DMS114 treated with DMSO at 0.1 percent for 48 hours (cell line): ENCODE measurements at regions not wholly inside any gene's neighbourhood (a gene's known extent, or its start where the extent isn't known, plus 50 kb on each side); places are given as distances from the start of the nearest gene placed in this dataset.

ENCODE experiments used
- DNase-seq: peaks from one replicate; lab custom pipeline; 2025; ENCODE audit not compliant: unreplicated experiment; lab: John Stamatoyannopoulos, UW

- no peak for DNase-seq
Measured at GRCh38 chr3:124591699-124592098, 138.6 kb upstream of the UMPS start.

GRCh38 chr3:124592658-124593441, 137.4 kb upstream of the UMPS start:
- no peak for DNase-seq

- no peak for DNase-seq
Measured at GRCh38 chr3:124593442-124593829, 136.8 kb upstream of the UMPS start.

GRCh38 chr3:124594581-124594980, 135.7 kb upstream of the UMPS start:
- no peak for DNase-seq

- no peak for DNase-seq
Measured at GRCh38 chr3:124597273-124597672, 133.0 kb upstream of the UMPS start.

- DNase-seq = no peak
Measured at GRCh38 chr3:124597979-124598378, 132.3 kb upstream of the UMPS start.

GRCh38 chr3:124599147-124599765, 131.0 kb upstream of the UMPS start:
- DNase-seq = no peak

GRCh38 chr3:124599779-124600693, 130.2 kb upstream of the UMPS start:
- no peak for DNase-seq

GRCh38 chr3:124600765-124601164, 129.5 kb upstream of the UMPS start:
- DNase-seq = no peak

GRCh38 chr3:124601190-124601589, 129.1 kb upstream of the UMPS start:
- no peak for DNase-seq

GRCh38 chr3:124602980-124603627, 127.1 kb upstream of the UMPS start:
- DNase-seq = no peak

GRCh38 chr3:124605781-124606579, 124.3 kb upstream of the UMPS start:
- no peak for DNase-seq

- no peak for DNase-seq
Measured at GRCh38 chr3:124607163-124607562, 123.1 kb upstream of the UMPS start.

GRCh38 chr3:124609402-124609801, 120.8 kb upstream of the UMPS start:
- DNase-seq = no peak

GRCh38 chr3:124610130-124610529, 120.1 kb upstream of the UMPS start:
- no peak for DNase-seq

GRCh38 chr3:124611520-124611919, 118.7 kb upstream of the UMPS start:
- DNase-seq = no peak

GRCh38 chr3:124615896-124616543, 114.2 kb upstream of the UMPS start:
- no peak for DNase-seq

- DNase-seq = no peak
Measured at GRCh38 chr3:124617177-124617576, 113.1 kb upstream of the UMPS start.

- no peak for DNase-seq
Measured at GRCh38 chr3:124619887-124620599, 110.2 kb upstream of the UMPS start.
